ENCODE measurements at regions not wholly inside any gene's neighbourhood (a gene's known extent, or its start where the extent isn't known, plus 50 kb on each side); places are given as distances from the start of the nearest gene placed in this dataset.
A peak's percentile ranks its signal among the peaks of the same experiment; 100 is the strongest.

DNA sequence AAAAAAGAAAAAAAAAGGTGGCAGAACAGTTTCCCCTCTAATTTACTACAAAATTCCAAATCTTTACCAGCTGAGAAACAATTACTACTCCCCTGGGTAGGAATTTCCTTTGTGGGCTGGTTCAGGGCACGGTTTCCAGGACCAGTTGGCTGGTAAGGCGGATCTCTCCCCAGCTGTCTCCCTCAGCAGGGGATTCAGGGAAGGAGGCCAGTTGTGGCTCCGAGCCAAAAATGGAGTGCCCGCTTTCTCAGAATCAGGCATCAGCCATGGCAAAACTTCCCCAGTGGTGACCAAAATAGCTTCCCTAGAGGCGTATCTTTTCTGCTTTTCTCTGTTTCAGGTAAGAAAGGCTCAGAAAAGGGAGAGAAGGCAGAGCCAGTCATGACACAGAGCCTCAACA, 91.2 kb downstream of the ZNF22 start:
- Histone ChIP-seq H3K4me1 (replicated peaks in 1 of 2; ENCODE audit: control insufficient read depth in 2 of 2, insufficient read depth in 2 of 2, low read length in 2 of 2) (no peaks in the 10 kb centered on the region), H3K4me2 (ENCODE audit: insufficient read depth, low read length) (no peak overlapping the region), H3K9me3 (replicated peaks; ENCODE audit: control insufficient read depth, insufficient read depth, low read depth, low read length) (no peaks in the 10 kb centered on the region), H3K27ac (ENCODE audit: extremely low read depth, low read depth, low read length) (no peak overlapping the region), H3K36me3 (ENCODE audit: control insufficient read depth, insufficient read depth, low read length) (no peaks in the 10 kb centered on the region), H3K4me3 (no peak overlapping the region), H3K9me1 (ENCODE audit: control insufficient read depth, insufficient read depth, low read length) (no peaks in the 10 kb centered on the region), H3K79me2 (ENCODE audit: control insufficient read depth, insufficient read depth, low read length) (no peaks in the 10 kb centered on the region), H4K20me1 (replicated peaks; ENCODE audit: control insufficient read depth, insufficient read depth, low read length) (no peaks in the 10 kb centered on the region), H3K9ac (ENCODE audit: insufficient read depth in 1 of 2, low read depth in 2 of 2, low read length in 2 of 2) (no peak overlapping the region), H2AFZ (ENCODE audit: low read depth, low read length) (no peak overlapping the region), H3K27me3 (ENCODE audit: control insufficient read depth in 2 of 2, insufficient read depth in 2 of 2, low read length in 2 of 2) (peaks cover 8 to 23% of the 10 kb centered on the region in 2 experiments; a peak in 4 of 5 replicates)
- ATAC-seq (no peak), DNase-seq (ENCODE audit: extremely low read depth in 1 of 4, low spot score in 3 of 4) (no peak), FAIRE-seq (no peak)
- intact Hi-C loops (cut with micrococcal nuclease): no loop called here
- ChIA-PET CTCF (ENCODE audit: low intra/inter-chr PET ratio) (no interaction called here), POLR2A (interaction anchor here (0.6 kb wide), 1 partner anchor 11 kb away, joined by 3 read pairs; no protein-coding TSS in a partner anchor)
- TF ChIP-seq THRAP3 (IDR thresholded peaks at IDR 0.05; ENCODE audit: borderline replicate concordance) (no peak), NFIC (IDR thresholded peaks at IDR 0.05) (peak; percentile 33; the same call in 1 of the 2 replicates)
- in situ Hi-C loops (cut with MboI): no loop called here
- 3% methylated on average over 5 of the region's 5 CpGs for WGBS (ENCODE audit: insufficient coverage, low coverage, missing lambda C conversion rate)
- BruUV-seq (replicated peaks): no TSS peak

DNA sequence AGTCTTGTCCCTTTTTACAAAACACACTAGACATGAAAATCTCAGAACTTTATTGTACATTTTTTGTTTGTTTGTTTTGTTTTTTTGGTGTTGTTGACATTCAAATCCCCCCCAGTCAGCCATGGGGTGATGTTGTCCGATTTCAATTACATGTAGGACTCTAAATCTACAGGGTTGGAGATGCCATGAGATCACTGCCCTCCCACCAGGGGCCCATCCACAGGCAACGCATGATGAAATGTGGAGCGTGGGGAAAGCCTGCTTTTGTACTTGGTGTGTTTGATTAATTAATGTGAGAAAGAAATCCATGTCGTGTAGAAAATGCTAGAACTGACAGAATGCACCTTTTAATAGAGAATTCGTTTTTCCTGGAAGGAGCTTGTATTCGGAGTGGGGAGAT, 93.2 kb downstream of the ZNF22 start:
- Histone ChIP-seq H3K4me1 (replicated peaks in 1 of 2; ENCODE audit: control insufficient read depth in 2 of 2, insufficient read depth in 2 of 2, low read length in 2 of 2) (no peaks in the 10 kb centered on the region), H3K27me3 (ENCODE audit: control insufficient read depth in 2 of 2, insufficient read depth in 2 of 2, low read length in 2 of 2) (peaks cover 10 to 23% of the 10 kb centered on the region in 2 experiments; a peak in 4 of 5 replicates), H3K27ac (ENCODE audit: extremely low read depth, low read depth, low read length) (no peak overlapping the region), H3K4me2 (ENCODE audit: insufficient read depth, low read length) (no peak overlapping the region), H3K36me3 (ENCODE audit: control insufficient read depth, insufficient read depth, low read length) (no peaks in the 10 kb centered on the region), H3K79me2 (ENCODE audit: control insufficient read depth, insufficient read depth, low read length) (no peaks in the 10 kb centered on the region), H4K20me1 (replicated peaks; ENCODE audit: control insufficient read depth, insufficient read depth, low read length) (no peaks in the 10 kb centered on the region), H2AFZ (ENCODE audit: low read depth, low read length) (no peak overlapping the region), H3K9me3 (replicated peaks; ENCODE audit: control insufficient read depth, insufficient read depth, low read depth, low read length) (no peaks in the 10 kb centered on the region), H3K9me1 (ENCODE audit: control insufficient read depth, insufficient read depth, low read length) (no peaks in the 10 kb centered on the region), H3K4me3 (no peak overlapping the region), H3K9ac (ENCODE audit: insufficient read depth in 1 of 2, low read depth in 2 of 2, low read length in 2 of 2) (no peak overlapping the region)
- FAIRE-seq (no peak), DNase-seq (ENCODE audit: extremely low read depth in 1 of 4, low spot score in 3 of 4) (no peak), ATAC-seq (no peak)
- intact Hi-C loops (cut with micrococcal nuclease): no loop called here
- WGBS (ENCODE audit: insufficient coverage, low coverage, missing lambda C conversion rate): under 1% methylated on average over 6 of the region's 6 CpGs
- BruUV-seq (replicated peaks): no TSS peak
- CTCF ChIA-PET (ENCODE audit: low intra/inter-chr PET ratio): no interaction called here
- in situ Hi-C loops (cut with MboI): no loop called here
- POLR2A ChIA-PET: interaction anchor here (0.9 kb wide), 1 partner anchor 9 kb away, joined by 3 read pairs; no protein-coding TSS in a partner anchor
- no peak for TF ChIP-seq MTA3 (IDR thresholded peaks at IDR 0.05; ENCODE audit: borderline replicate concordance)
- no peak for TF ChIP-seq TBL1XR1 (IDR thresholded peaks at IDR 0.05; ENCODE audit: low read length in 2 of 2)
- TF ChIP-seq RBM14 (IDR thresholded peaks at IDR 0.05; ENCODE audit: borderline replicate concordance, insufficient read depth, low read depth, low read length): no peak
- no peak for TF ChIP-seq KAT8 (IDR thresholded peaks at IDR 0.05; ENCODE audit: low read depth)
- no peak for TF ChIP-seq ZNF354B (CRISPR knock-in tag; IDR thresholded peaks at IDR 0.05)
- no peak for TF ChIP-seq PPARD (CRISPR knock-in tag; IDR thresholded peaks at IDR 0.05)

All from K562 (cell line).